WTC11 (cell line): ENCODE measurements at regions not wholly inside any gene's neighbourhood (a gene's known extent, or its start where the extent isn't known, plus 50 kb on each side); places are given as distances from the start of the nearest gene placed in this dataset.

Experiments
- ATAC-seq: fragments of 200-7000 bp; cut with Tn5 transposase; 2 replicates; pipeline ENCODE4 v1.10.0; 2021; ENCODE audit warnings: mild to moderate bottlenecking, moderate library complexity
- CTCF ChIA-PET: fragments of 300-600 bp; sonication (Branson Sonifier 250); formaldehyde crosslinking; loops from one replicate; lab custom pipeline; 2021; ENCODE audit warnings: antibody characterized with exemption; lab: Charles Lee
- POLR2A ChIA-PET: fragments of 350-600 bp; sonication (Branson Sonifier 250); formaldehyde crosslinking; loops from one replicate; lab custom pipeline; 2021; ENCODE audit warnings: antibody characterized with exemption; lab: Charles Lee
- DNase-seq: peaks from one replicate; pipeline ENCODE4 v3.0.0; 2021; ENCODE audit warnings: low spot score
- H3K27ac Mint-ChIP-seq: 2 replicates; pipeline ENCODE4 v1.8.0; 2021; ENCODE audit warnings: mixed read lengths
- H3K27me3 Mint-ChIP-seq: 2 replicates; pipeline ENCODE4 v1.8.0; 2021; ENCODE audit warnings: low read depth, mild to moderate bottlenecking, moderate library complexity, mixed read lengths
- H3K36me3 Mint-ChIP-seq: 2 replicates; pipeline ENCODE4 v1.8.0; 2021; ENCODE audit warnings: mixed read lengths
- H3K4me1 Mint-ChIP-seq: 2 replicates; pipeline ENCODE4 v1.8.0; 2022; ENCODE audit warnings: mixed read lengths
- H3K4me3 Mint-ChIP-seq: 2 replicates; pipeline ENCODE4 v1.8.0; 2021; ENCODE audit warnings: mild to moderate bottlenecking, moderate library complexity, mixed read lengths
- H3K9me3 Mint-ChIP-seq: 2 replicates; pipeline ENCODE4 v1.8.0; 2021; ENCODE audit warnings: mixed read lengths
- CBFB ChIP-seq: sonication (generic); formaldehyde crosslinking; IDR thresholded peaks from 2 replicates; pipeline ENCODE4 v1.8.1; 2022; ENCODE audit warnings: mild to moderate bottlenecking, low read depth, missing genetic modification reagents
- CREB1 ChIP-seq: sonication (generic); formaldehyde crosslinking; IDR thresholded peaks from 2 replicates; pipeline ENCODE4 v1.8.0; 2023; ENCODE audit warnings: mild to moderate bottlenecking, missing genetic modification reagents
- ESRRA ChIP-seq: sonication (generic); formaldehyde crosslinking; IDR thresholded peaks from 2 replicates; pipeline ENCODE4 v1.8.1; 2022; ENCODE audit warnings: mild to moderate bottlenecking, missing genetic modification reagents, borderline replicate concordance
- GABPB1 ChIP-seq: sonication (generic); formaldehyde crosslinking; IDR thresholded peaks from 2 replicates; pipeline ENCODE4 v1.8.1; 2023; ENCODE audit warnings: mild to moderate bottlenecking, missing genetic modification reagents
- GTF2I ChIP-seq: fragments of 250-450 bp; sonication (Bioruptor Pico); conservative IDR thresholded peaks from 2 replicates; pipeline ENCODE4 v1.4.0; 2021; ENCODE audit warnings: mild to moderate bottlenecking
- MXD4 ChIP-seq: fragments of 250-450 bp; sonication (Bioruptor Pico); IDR thresholded peaks from 2 replicates; pipeline ENCODE4 v1.8.0; 2021; ENCODE audit warnings: mild to moderate bottlenecking, moderate library complexity, borderline replicate concordance
- NFATC4 ChIP-seq: fragments of 250-450 bp; sonication (Bioruptor Pico); IDR thresholded peaks from 2 replicates; pipeline ENCODE4 v1.9.0; 2021; ENCODE audit warnings: mild to moderate bottlenecking
- NFE2L1 ChIP-seq: sonication (generic); formaldehyde crosslinking; IDR thresholded peaks from 2 replicates; pipeline ENCODE4 v1.8.1; 2023; ENCODE audit warnings: missing genetic modification reagents
- NR3C1 ChIP-seq: sonication (generic); formaldehyde crosslinking; conservative IDR thresholded peaks from 2 replicates; pipeline ENCODE4 v1.8.1; 2023; ENCODE audit warnings: low read depth, mild to moderate bottlenecking, missing genetic modification reagents
- PRRX2 ChIP-seq: fragments of 250-450 bp; sonication (Bioruptor Pico); IDR thresholded peaks from 2 replicates; pipeline ENCODE4 v1.8.0; 2021; ENCODE audit warnings: mild to moderate bottlenecking
- TEAD4 ChIP-seq: sonication (generic); formaldehyde crosslinking; IDR thresholded peaks from 2 replicates; pipeline ENCODE4 v1.8.0; 2022; ENCODE audit warnings: mild to moderate bottlenecking, missing genetic modification reagents
- ZNF121 ChIP-seq: sonication (generic); formaldehyde crosslinking; IDR thresholded peaks from 2 replicates; pipeline ENCODE4 v1.8.0; 2023; ENCODE audit warnings: missing genetic modification reagents
- ZNF138 ChIP-seq: sonication (generic); formaldehyde crosslinking; conservative IDR thresholded peaks from 2 replicates; pipeline ENCODE4 v1.8.1; 2022; ENCODE audit warnings: mild to moderate bottlenecking, moderate library complexity, missing genetic modification reagents
- ZNF219 ChIP-seq: sonication (generic); formaldehyde crosslinking; IDR thresholded peaks from 2 replicates; pipeline ENCODE4 v1.8.0; 2023; ENCODE audit warnings: missing genetic modification reagents, mild to moderate bottlenecking, borderline replicate concordance
- ZNF423 ChIP-seq: fragments of 250-450 bp; sonication (Bioruptor Pico); IDR thresholded peaks from 2 replicates; pipeline ENCODE4 v2.1.2; 2022; ENCODE audit warnings: mild to moderate bottlenecking, moderate library complexity
- ZNF671 ChIP-seq: fragments of 250-450 bp; sonication (Bioruptor Pico); IDR thresholded peaks from 2 replicates; pipeline ENCODE4 v1.8.0; 2021; ENCODE audit warnings: mild to moderate bottlenecking
- TF ChIP-seq, protein P1 (sequence below): sonication (generic); formaldehyde crosslinking; IDR thresholded peaks from 2 replicates; pipeline ENCODE4 v1.8.0; 2023; ENCODE audit warnings: missing genetic modification reagents, mild to moderate bottlenecking, borderline replicate concordance
- TF ChIP-seq, protein P2 (sequence below): fragments of 250-450 bp; sonication (Bioruptor Pico); conservative IDR thresholded peaks from 2 replicates; pipeline ENCODE4 v1.9.0; 2021; ENCODE audit warnings: mild to moderate bottlenecking
- TF ChIP-seq, protein P3 (sequence below): sonication (generic); formaldehyde crosslinking; IDR thresholded peaks from 2 replicates; pipeline ENCODE4 v1.8.0; 2022; ENCODE audit warnings: mild to moderate bottlenecking, missing genetic modification reagents
- TF ChIP-seq, protein P4 (sequence below): sonication (generic); formaldehyde crosslinking; conservative IDR thresholded peaks from 2 replicates; pipeline ENCODE4 v1.8.1; 2023; ENCODE audit warnings: mild to moderate bottlenecking, low read depth, missing genetic modification reagents, moderate library complexity

DNA sequence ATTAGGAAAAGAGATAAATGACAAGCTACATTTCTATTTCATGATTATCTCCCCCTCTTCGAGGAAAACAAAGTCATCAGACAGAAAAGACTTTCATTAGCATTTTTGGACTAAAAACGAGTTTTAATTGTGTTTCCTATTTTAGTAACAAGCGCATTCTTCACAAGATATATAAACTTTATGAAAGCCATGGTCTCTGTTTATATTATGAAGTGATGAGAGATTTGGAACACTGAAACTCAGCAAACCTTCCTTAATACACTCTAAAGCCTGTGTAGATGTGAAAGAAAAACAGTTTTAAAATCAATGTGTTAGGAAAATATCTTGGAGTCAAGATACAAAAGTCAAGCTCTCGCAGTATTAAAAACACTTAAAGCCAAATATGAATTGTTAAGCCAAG, 539.1 kb downstream of the LRFN5 start:
- no peaks in the 10 kb centered on the region for H3K36me3 Mint-ChIP-seq
- H3K27ac Mint-ChIP-seq: no peak overlapping the region
- peaks cover 7% of the 10 kb centered on the region for H3K9me3 Mint-ChIP-seq
- POLR2A ChIA-PET: no interaction called here
- DNase-seq: no peak
- H3K4me3 Mint-ChIP-seq: no peak overlapping the region
- ATAC-seq: no peak
- H3K27me3 Mint-ChIP-seq: no peaks in the 10 kb centered on the region
- no peak for TF ChIP-seq TEAD4
- TF ChIP-seq CREB1 (CRISPR knock-in tag): no peak
- no peak for TF ChIP-seq ZNF423
- no peak for TF ChIP-seq NR3C1 (CRISPR knock-in tag)
- TF ChIP-seq ZNF219: no peak
- TF ChIP-seq, all 79 proteins: peak for 0
- H3K4me1 Mint-ChIP-seq: no peaks in the 10 kb centered on the region
- CTCF ChIA-PET: no interaction called here

DNA sequence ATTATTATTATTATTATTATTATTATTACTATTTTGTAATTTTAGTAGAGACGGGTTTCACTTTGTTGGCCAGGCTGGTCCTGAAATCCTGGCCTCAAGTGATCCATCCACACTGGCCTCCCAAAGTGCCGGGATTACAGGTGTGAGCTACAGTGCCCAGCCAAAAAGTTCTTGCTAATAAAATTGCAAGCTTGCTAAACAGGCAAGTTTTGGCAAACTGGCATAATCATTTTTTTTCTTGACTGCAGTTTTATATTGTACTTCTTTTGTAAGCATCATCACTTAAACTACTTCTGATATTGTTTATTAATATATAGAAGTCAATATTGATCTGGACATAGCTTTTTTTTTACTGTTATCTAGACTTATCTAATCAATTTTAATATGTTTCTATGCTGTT, 536.4 kb downstream of the LRFN5 start:
- Mint-ChIP-seq H3K36me3 (no peaks in the 10 kb centered on the region), H3K27ac (no peak overlapping the region), H3K9me3 (peaks cover 7% of the 10 kb centered on the region), H3K27me3 (no peaks in the 10 kb centered on the region), H3K4me3 (no peak overlapping the region), H3K4me1 (no peaks in the 10 kb centered on the region)
- DNase-seq (no peak), ATAC-seq (no peak)
- TF ChIP-seq, protein P1, sequence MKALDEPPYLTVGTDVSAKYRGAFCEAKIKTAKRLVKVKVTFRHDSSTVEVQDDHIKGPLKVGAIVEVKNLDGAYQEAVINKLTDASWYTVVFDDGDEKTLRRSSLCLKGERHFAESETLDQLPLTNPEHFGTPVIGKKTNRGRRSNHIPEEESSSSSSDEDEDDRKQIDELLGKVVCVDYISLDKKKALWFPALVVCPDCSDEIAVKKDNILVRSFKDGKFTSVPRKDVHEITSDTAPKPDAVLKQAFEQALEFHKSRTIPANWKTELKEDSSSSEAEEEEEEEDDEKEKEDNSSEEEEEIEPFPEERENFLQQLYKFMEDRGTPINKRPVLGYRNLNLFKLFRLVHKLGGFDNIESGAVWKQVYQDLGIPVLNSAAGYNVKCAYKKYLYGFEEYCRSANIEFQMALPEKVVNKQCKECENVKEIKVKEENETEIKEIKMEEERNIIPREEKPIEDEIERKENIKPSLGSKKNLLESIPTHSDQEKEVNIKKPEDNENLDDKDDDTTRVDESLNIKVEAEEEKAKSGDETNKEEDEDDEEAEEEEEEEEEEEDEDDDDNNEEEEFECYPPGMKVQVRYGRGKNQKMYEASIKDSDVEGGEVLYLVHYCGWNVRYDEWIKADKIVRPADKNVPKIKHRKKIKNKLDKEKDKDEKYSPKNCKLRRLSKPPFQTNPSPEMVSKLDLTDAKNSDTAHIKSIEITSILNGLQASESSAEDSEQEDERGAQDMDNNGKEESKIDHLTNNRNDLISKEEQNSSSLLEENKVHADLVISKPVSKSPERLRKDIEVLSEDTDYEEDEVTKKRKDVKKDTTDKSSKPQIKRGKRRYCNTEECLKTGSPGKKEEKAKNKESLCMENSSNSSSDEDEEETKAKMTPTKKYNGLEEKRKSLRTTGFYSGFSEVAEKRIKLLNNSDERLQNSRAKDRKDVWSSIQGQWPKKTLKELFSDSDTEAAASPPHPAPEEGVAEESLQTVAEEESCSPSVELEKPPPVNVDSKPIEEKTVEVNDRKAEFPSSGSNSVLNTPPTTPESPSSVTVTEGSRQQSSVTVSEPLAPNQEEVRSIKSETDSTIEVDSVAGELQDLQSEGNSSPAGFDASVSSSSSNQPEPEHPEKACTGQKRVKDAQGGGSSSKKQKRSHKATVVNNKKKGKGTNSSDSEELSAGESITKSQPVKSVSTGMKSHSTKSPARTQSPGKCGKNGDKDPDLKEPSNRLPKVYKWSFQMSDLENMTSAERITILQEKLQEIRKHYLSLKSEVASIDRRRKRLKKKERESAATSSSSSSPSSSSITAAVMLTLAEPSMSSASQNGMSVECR (CRISPR knock-in tag): no peak
- TF ChIP-seq MXD4 (CRISPR knock-in tag) (no peak), GABPB1 (CRISPR knock-in tag) (no peak), GTF2I (CRISPR knock-in tag) (no peak), ZNF121 (CRISPR knock-in tag) (no peak), CBFB (CRISPR knock-in tag) (no peak), NFATC4 (no peak), ZNF138 (CRISPR knock-in tag) (no peak), ZNF423 (no peak)
- TF ChIP-seq, protein P2, sequence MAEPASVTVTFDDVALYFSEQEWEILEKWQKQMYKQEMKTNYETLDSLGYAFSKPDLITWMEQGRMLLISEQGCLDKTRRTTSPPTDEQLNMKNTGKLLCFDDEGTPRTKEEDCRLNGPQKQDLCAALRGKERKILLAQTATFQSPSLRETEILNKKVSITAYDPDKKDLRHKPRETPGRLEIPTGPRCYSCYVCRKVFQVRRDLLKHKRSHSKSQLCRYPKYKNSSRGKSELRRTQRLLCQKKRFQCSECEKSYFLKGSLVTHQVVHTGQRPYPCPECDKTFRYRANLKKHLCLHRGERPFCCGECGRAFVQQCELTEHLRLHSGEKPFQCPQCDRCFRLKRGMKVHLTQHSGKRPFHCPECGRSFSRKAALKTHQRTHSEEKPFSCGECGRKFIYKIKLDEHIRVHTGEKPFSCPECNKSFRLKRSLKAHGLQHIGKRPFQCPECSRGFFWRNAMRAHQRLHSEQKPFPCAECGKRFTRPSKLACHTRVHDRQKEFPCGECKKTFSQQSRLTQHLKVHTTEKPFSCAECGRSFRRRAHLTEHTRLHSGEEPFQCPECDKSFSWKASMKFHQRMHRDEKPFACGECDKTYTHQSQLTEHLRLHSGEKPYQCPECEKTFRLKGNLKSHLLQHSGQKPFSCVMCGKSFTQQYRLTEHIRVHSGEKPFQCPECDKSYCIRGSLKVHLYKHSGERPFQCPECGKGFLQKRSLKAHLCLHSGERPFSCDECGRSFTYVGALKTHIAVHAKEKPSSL: no peak
- TF ChIP-seq, protein P3, sequence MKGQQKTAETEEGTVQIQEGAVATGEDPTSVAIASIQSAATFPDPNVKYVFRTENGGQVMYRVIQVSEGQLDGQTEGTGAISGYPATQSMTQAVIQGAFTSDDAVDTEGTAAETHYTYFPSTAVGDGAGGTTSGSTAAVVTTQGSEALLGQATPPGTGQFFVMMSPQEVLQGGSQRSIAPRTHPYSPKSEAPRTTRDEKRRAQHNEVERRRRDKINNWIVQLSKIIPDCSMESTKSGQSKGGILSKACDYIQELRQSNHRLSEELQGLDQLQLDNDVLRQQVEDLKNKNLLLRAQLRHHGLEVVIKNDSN (CRISPR knock-in tag): no peak
- POLR2A ChIA-PET: no interaction called here
- CTCF ChIA-PET: no interaction called here

DNA sequence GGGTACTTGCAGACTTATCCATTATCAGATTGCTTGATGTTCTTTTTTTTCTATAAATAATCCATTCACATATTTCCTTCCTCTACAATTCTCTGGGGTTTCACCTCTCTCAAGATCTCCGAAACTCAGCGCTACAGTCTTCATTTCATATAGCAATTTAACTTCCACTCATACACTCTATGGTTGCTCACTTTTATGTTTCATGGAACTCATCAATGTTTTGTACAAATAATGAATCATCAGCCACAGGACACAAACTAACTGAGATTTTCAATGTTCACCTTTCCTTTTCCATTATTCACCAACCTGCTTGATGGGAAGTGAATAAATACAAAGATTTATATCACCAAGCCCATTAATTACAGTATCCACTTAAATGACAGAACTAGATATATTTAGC, 534.7 kb downstream of the LRFN5 start:
- CTCF ChIA-PET: no interaction called here
- no peak for ATAC-seq

More for the DNA sequence above, 534.7 kb downstream of the LRFN5 start:
- Mint-ChIP-seq H3K4me3 (no peak overlapping the region), H3K4me1 (no peaks in the 10 kb centered on the region)
- DNase-seq: no peak
- POLR2A ChIA-PET: no interaction called here
- no peak for TF ChIP-seq ESRRA (CRISPR knock-in tag)
- TF ChIP-seq, protein P4, sequence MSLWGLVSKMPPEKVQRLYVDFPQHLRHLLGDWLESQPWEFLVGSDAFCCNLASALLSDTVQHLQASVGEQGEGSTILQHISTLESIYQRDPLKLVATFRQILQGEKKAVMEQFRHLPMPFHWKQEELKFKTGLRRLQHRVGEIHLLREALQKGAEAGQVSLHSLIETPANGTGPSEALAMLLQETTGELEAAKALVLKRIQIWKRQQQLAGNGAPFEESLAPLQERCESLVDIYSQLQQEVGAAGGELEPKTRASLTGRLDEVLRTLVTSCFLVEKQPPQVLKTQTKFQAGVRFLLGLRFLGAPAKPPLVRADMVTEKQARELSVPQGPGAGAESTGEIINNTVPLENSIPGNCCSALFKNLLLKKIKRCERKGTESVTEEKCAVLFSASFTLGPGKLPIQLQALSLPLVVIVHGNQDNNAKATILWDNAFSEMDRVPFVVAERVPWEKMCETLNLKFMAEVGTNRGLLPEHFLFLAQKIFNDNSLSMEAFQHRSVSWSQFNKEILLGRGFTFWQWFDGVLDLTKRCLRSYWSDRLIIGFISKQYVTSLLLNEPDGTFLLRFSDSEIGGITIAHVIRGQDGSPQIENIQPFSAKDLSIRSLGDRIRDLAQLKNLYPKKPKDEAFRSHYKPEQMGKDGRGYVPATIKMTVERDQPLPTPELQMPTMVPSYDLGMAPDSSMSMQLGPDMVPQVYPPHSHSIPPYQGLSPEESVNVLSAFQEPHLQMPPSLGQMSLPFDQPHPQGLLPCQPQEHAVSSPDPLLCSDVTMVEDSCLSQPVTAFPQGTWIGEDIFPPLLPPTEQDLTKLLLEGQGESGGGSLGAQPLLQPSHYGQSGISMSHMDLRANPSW: no peak
- no peak for TF ChIP-seq TEAD4
- TF ChIP-seq NR3C1 (CRISPR knock-in tag): no peak
- TF ChIP-seq ZNF671 (CRISPR knock-in tag): no peak
- TF ChIP-seq NFE2L1: no peak
- no peak for TF ChIP-seq PRRX2
- TF ChIP-seq, all 79 proteins: peak for 0
- H3K9me3 Mint-ChIP-seq: peaks cover 7% of the 10 kb centered on the region
- no peaks in the 10 kb centered on the region for H3K36me3 Mint-ChIP-seq
- H3K27ac Mint-ChIP-seq: no peak overlapping the region
- H3K27me3 Mint-ChIP-seq: no peaks in the 10 kb centered on the region
